ENCODE measurements at regions not wholly inside any gene's neighbourhood (a gene's known extent, or its start where the extent isn't known, plus 50 kb on each side); places are given as distances from the start of the nearest gene placed in this dataset.
"Not testable (repeated sequence)": the region's sequence is repeated elsewhere in the genome, so short reads cannot be mapped to it uniquely, and the experiment has no call there.

- DNase-seq, result no peak
Observed at GRCh38 chr5:75940418-75940817, 142.8 kb upstream of the SV2C start.

DNA sequence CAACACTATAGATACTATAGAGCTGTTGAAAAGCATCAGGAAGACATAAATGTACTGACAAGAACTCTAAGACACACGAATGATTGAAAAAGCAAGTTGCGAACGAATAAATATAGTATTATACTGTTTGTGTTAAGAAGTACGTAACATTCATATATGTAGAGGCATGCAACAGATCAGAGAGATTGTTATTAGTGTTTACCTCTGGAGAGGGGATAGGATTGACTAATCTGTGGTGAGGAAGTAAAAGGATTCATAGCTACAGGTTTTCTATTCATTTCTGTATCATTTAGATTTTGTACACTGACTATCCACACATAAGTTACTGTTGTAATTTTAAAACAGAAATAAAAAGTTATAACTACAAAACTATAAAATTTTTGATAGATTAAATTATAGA lies 147.6 kb upstream of the SV2C start:
- no peak for DNase-seq

DNA sequence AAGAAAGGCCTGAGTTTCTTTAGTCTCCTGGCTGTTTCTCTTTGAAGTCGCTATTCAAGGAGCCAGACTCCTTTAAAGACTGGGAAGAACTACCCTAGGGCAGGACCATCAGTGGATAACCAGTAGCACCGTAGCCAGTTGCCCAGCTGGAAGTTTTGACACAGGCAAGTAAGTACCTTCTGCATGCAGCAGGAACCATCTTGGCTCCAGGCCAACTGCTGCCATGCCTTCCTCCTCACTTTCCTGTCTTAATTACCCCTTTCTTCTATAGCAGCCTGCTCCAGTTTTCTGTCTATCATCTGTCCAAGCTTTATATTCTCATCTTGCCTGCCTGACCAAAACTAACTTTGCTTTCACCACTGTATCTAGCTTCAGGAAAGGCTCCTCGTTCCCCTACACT lies 149.7 kb upstream of the SV2C start:
- DNase-seq, result peak; percentile 65

GRCh38 chr5:75931175-75931574 lies 152.0 kb upstream of the SV2C start:
- no peak for DNase-seq

- no peak for DNase-seq
Observed at GRCh38 chr5:75928992-75929391, 154.2 kb upstream of the SV2C start.

- DNase-seq, result no peak
Observed at GRCh38 chr5:75922480-75922879, 160.7 kb upstream of the SV2C start.

- DNase-seq, result no peak
Observed at GRCh38 chr5:75921011-75921410, 162.2 kb upstream of the SV2C start.

DNA sequence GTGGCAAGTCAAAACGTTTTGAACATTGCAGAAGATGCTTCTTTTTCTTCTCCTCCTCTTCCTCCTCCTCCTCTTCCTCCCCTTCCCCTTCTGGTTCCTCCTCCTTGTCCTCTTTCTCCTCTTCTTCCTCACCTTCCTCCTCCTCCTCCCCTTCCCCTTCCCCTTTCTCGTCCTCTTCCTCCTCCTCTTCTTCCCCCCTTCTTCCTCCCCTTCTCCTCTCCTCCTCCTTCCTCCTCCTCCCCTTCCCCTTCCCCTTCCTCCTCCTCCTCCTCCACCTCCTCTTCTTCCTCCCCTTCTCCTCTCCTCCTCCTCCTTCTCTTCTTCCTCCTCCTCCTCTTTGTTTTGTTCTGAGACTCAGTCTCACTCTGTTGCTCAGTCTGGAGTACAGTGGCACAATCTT lies 167.0 kb upstream of the SV2C start:
- no peak for DNase-seq

DNA sequence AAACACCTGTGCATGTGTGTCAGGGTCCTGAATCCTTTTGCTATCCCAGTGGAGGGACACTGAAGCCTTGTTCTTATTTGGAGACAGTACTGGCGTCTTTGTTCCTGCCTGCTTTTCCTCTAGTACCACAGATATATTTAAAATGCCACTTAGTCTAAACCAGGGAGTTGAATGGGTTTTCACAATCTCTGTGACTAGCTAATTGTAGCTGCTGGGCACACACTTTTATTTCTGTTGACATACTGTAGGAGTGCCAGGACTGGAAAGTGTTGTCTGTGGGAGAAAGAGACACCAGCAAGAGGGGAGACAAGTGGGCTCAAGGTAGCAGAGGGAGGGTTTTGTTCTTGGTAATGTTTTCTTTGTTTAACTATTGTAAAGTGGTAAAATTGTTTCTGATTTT lies 174.0 kb upstream of the SV2C start:
- no peak for DNase-seq

DNA sequence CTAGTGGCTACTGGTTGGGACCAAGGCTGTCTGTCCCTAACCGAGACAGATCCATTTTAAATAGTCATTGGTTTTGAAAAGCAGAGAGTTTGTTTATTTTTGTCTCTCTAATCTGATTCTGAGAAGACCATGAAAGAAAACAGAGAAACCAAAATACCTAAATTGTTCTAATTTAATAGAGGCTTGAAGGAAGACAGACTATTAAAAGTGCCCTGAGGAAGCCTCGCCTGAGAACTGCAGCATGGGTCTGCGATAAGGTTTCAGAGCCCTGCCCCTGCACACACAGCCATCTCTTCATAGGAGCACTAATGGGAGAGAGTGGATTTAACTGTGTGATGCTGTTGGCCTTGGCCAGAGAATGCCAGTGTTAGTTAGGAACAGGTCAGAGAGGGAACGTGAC lies 175.5 kb upstream of the SV2C start:
- no peak for DNase-seq

GRCh38 chr5:75894482-75894881 lies 177.2 kb upstream of the POC5 start:
- DNase-seq, result no peak

GRCh38 chr5:75891736-75892135 lies 174.5 kb upstream of the POC5 start:
- DNase-seq, result no peak

- DNase-seq, result no peak
Observed at GRCh38 chr5:75891020-75891419, 173.8 kb upstream of the POC5 start.

GRCh38 chr5:75890546-75890945 lies 173.3 kb upstream of the POC5 start:
- no peak for DNase-seq

DNA sequence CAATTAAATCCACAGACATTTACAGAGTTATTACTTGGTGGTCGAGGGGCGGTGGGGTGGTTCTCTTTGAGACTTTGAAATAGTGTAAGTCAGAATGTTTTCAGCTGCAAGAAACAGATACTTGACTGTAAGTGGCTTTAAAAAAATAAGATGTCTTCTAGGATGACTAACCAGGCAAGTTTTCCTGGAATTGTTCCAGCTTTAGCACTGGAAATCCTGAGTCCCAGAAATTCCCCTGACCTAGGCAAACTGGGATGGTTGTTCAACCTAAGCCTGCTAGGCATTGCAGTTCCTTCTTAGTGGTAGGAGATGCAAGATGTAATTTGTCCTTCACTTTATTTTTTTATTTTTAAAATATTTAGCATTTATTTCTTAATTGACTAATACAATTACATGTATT lies 169.5 kb upstream of the POC5 start:
- DNase-seq, result no peak

- DNase-seq, result no peak
Observed at GRCh38 chr5:75885849-75886596, 168.8 kb upstream of the POC5 start.

DNA sequence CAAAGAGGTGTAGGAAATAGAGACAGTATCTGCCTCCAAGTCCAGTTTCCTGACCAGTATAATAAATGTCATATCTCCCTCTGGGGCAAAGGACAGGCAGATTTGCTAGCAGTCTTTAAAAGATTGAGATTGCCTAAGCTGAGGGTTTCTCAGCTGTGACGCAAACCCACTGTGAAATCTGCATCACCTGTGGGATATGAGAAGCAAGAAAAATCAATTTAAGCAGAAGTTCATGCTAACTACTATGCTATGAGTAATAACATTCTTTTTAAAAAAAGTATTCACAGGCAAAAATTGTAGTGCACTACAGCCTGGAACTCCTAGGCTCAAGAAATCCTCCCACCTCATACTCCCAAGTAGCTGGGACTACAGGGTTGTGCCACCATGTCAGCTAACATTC lies 168.1 kb upstream of the POC5 start:
- DNase-seq, result no peak

- no peak for DNase-seq
Observed at GRCh38 chr5:75869891-75870290, 152.7 kb upstream of the POC5 start.

GRCh38 chr5:75862872-75863271 lies 145.6 kb upstream of the POC5 start:
- DNase-seq, result no peak

DNA sequence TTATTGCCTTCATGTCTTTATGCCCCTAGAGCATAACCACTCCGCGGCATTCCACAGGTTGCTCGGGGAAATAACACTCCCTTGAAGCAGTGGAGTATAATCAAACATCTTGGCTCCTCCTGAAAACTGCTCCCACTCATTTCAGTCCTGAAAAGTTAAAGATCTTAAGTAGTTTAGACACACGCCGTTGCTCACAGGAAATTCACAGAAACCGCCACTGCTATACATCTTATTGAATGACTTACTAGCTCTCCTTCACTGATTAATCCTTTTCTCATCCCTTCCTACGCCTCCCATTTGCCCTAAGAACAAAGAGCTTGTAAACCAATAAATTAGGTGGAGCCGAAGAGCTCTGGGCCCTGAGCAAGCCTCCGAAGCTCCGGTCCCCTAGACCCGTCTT lies 142.4 kb upstream of the POC5 start:
- DNase-seq, result not testable (repeated sequence)

GRCh38 chr5:75856056-75856455 lies 138.8 kb upstream of the POC5 start:
- DNase-seq, result peak; percentile 29

- no peak for DNase-seq
Observed at GRCh38 chr5:75848077-75848476, 130.8 kb upstream of the POC5 start.

DNA sequence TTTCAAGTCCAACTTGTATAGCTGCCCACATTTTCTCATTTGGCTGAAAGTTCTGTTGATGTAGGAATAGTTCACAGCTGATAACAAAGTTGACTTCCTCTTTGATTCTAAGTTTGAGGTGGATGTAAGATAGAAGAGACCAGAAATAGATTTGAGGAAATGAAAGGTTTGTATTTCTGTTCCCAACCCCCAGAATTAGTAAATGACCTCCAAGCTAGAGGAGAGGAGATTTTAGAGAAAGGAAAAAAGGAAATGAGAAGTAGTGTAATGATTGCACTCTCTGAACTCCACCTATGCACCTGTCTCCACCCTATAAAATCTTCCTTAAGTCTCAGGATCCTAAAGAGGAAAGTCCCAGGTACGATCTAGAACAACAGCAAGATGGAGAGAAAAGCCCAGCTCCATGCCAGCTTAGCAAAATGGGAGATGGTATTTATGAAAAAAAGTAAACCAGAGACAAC lies 130.4 kb upstream of the POC5 start:
- no peak for DNase-seq

- no peak for DNase-seq
Observed at GRCh38 chr5:75844301-75844700, 127.1 kb upstream of the POC5 start.

GRCh38 chr5:75843319-75843718 lies 126.1 kb upstream of the POC5 start:
- no peak for DNase-seq
